ENCODE measurements at regions not wholly inside any gene's neighbourhood (a gene's known extent, or its start where the extent isn't known, plus 50 kb on each side); places are given as distances from the start of the nearest gene placed in this dataset.

DNA sequence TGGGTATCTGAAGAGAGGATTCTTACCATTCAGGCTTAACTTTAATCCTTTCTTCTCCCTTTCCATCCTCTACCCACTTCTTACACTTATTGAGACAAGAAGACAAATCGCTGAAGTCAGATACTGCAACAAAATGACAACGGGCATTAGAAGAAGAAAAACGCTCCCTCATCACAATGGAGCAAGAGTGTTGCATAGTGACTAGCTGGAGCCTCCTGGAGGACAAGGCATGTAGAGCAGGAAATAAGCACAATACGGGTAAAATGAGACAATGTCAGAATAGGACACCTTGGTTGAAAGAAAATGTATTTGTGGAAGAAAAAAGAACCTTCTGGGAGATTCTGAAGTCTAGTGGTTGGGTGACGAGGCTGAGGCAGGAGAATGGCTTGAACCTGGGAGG is 501.0 kb downstream of the RERGL start:
- H3K4me1 ChIP-seq (ENCODE audit: control insufficient read depth in 2 of 2, insufficient read depth in 2 of 2, low read length in 2 of 2), result no peaks in the 10 kb centered on the region
- H3K79me2 ChIP-seq (ENCODE audit: control insufficient read depth, insufficient read depth, low read length), result no peaks in the 10 kb centered on the region
- H3K27me3 ChIP-seq (replicated peaks in 1 of 4; ENCODE audit: control extremely low read depth in 1 of 4, control insufficient read depth in 3 of 4, insufficient read depth in 4 of 4, low read length in 3 of 4), result no peaks in the 10 kb centered on the region
- no peaks in the 10 kb centered on the region for H3K36me3 ChIP-seq (replicated peaks in 1 of 2; ENCODE audit: control extremely low read depth in 1 of 2, control insufficient read depth in 1 of 2, extremely low read depth in 1 of 2, insufficient read depth in 2 of 2, low read length in 1 of 2)
- ChIA-PET CTCF (no interaction called here), POLR2A (no interaction called here)
- DNase-seq (no peak), ATAC-seq (ENCODE audit: low read depth) (no peak)
- no peaks in the 10 kb centered on the region for H4K20me1 ChIP-seq (ENCODE audit: control insufficient read depth, insufficient read depth, low read length, poor library complexity, severe bottlenecking)
- Mint-ChIP-seq H3K4me1 (no peaks in the 10 kb centered on the region), H3K27me3 (no peaks in the 10 kb centered on the region), H3K27ac (no peak overlapping the region), H3K4me3 (no peak overlapping the region), H3K9me3 (ENCODE audit: insufficient read depth) (peaks cover 3% of the 10 kb centered on the region)
- no peak for TF ChIP-seq EZH2 (IDR thresholded peaks at IDR 0.05; ENCODE audit: borderline replicate concordance, insufficient read depth, low read depth, low read length, poor library complexity, severe bottlenecking)
- TF ChIP-seq, protein P1, sequence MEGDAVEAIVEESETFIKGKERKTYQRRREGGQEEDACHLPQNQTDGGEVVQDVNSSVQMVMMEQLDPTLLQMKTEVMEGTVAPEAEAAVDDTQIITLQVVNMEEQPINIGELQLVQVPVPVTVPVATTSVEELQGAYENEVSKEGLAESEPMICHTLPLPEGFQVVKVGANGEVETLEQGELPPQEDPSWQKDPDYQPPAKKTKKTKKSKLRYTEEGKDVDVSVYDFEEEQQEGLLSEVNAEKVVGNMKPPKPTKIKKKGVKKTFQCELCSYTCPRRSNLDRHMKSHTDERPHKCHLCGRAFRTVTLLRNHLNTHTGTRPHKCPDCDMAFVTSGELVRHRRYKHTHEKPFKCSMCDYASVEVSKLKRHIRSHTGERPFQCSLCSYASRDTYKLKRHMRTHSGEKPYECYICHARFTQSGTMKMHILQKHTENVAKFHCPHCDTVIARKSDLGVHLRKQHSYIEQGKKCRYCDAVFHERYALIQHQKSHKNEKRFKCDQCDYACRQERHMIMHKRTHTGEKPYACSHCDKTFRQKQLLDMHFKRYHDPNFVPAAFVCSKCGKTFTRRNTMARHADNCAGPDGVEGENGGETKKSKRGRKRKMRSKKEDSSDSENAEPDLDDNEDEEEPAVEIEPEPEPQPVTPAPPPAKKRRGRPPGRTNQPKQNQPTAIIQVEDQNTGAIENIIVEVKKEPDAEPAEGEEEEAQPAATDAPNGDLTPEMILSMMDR (IDR thresholded peaks at IDR 0.05), result no peak
- intact Hi-C loops (cut with micrococcal nuclease), result no loop called here
- no peak overlapping the region for H2AFZ ChIP-seq (ENCODE audit: insufficient read depth, low read depth, low read length, poor library complexity, severe bottlenecking)
- WGBS (ENCODE audit: insufficient coverage), result 77% methylated on average over 1 of the region's 5 CpGs
- no peak overlapping the region for H3K4me2 ChIP-seq (replicated peaks; ENCODE audit: low read depth, low read length, poor library complexity, severe bottlenecking)
- no peak overlapping the region for H3K4me3 ChIP-seq (ENCODE audit: control extremely low read depth in 1 of 5, extremely low read depth in 1 of 5, insufficient read depth in 1 of 5, low read depth in 2 of 5, low read length in 4 of 5)
- H3K27ac ChIP-seq (ENCODE audit: low read length in 2 of 2), result no peak overlapping the region
- H3K9ac ChIP-seq (ENCODE audit: low read length), result no peak overlapping the region
- no peaks in the 10 kb centered on the region for H3K9me3 ChIP-seq (ENCODE audit: control extremely low read depth in 1 of 3, control insufficient read depth in 2 of 3, insufficient read depth in 1 of 3, low read length in 2 of 3)

DNA sequence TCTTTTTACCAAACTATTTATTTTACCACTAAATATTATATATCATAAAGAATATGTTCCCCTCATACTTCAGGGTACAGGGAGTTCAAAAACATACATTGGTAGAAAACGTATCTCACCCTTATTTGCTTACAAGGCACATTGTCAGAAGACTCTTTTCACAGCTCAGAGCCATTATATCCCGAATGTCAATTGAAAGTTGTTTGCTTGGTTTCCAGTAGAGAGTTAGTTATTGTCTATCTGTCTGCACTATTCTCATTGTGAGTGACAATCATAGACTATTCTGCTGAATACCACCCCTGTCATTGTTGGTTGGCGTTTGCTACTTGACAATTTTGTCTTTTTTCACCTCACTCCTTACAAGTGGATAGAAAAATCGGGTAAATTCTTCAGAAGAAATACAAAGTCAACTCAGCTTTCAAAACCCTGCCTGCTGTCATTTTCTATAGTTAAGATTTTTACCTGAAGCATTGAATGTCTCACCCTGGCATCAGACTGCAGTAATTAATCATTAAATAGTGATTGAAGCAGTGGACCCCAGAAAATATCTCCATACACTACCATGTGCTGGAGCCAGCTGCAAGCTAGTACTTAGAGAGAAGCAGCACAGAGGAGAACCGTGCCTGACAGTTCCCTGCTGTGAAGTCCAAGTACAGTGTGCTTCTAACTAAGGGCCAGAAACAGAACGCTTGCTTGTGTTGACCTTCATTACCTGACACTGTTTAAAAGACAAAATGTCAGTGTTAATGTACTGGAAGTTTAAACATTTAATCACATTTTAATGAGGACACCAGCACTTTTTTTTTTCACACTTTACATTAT is 510.6 kb downstream of the RERGL start:
- DNase-seq (no peak), ATAC-seq (ENCODE audit: low read depth) (no peak)
- H4K20me1 ChIP-seq (ENCODE audit: control insufficient read depth, insufficient read depth, low read length, poor library complexity, severe bottlenecking), result no peaks in the 10 kb centered on the region
- Mint-ChIP-seq H3K4me1 (no peaks in the 10 kb centered on the region), H3K4me3 (no peak overlapping the region), H3K9me3 (ENCODE audit: insufficient read depth) (no peaks in the 10 kb centered on the region), H3K27ac (no peak overlapping the region), H3K27me3 (no peaks in the 10 kb centered on the region)
- POLR2A ChIA-PET, result no interaction called here
- WGBS (ENCODE audit: insufficient coverage), result 89% methylated on average over 2 of the region's 6 CpGs
- no peak overlapping the region for H3K4me3 ChIP-seq (ENCODE audit: control extremely low read depth in 1 of 5, extremely low read depth in 1 of 5, insufficient read depth in 1 of 5, low read depth in 2 of 5, low read length in 4 of 5)
- TF ChIP-seq, protein P1 (IDR thresholded peaks at IDR 0.05), result no peak
- no peak for TF ChIP-seq EZH2 (IDR thresholded peaks at IDR 0.05; ENCODE audit: borderline replicate concordance, insufficient read depth, low read depth, low read length, poor library complexity, severe bottlenecking)
- H3K9ac ChIP-seq (ENCODE audit: low read length), result no peak overlapping the region
- no peak overlapping the region for H3K4me2 ChIP-seq (replicated peaks; ENCODE audit: low read depth, low read length, poor library complexity, severe bottlenecking)
- peaks cover 0 to 1% (median 0%) of the 10 kb centered on the region in 3 donors for H3K9me3 ChIP-seq (ENCODE audit: control extremely low read depth in 1 of 3, control insufficient read depth in 2 of 3, insufficient read depth in 1 of 3, low read length in 2 of 3)
- H3K4me1 ChIP-seq (ENCODE audit: control insufficient read depth in 2 of 2, insufficient read depth in 2 of 2, low read length in 2 of 2), result no peaks in the 10 kb centered on the region
- no peaks in the 10 kb centered on the region for H3K27me3 ChIP-seq (replicated peaks in 1 of 4; ENCODE audit: control extremely low read depth in 1 of 4, control insufficient read depth in 3 of 4, insufficient read depth in 4 of 4, low read length in 3 of 4)
- intact Hi-C loops (cut with micrococcal nuclease), result no loop called here
- no peaks in the 10 kb centered on the region for H3K79me2 ChIP-seq (ENCODE audit: control insufficient read depth, insufficient read depth, low read length)
- H3K36me3 ChIP-seq (replicated peaks in 1 of 2; ENCODE audit: control extremely low read depth in 1 of 2, control insufficient read depth in 1 of 2, extremely low read depth in 1 of 2, insufficient read depth in 2 of 2, low read length in 1 of 2), result no peaks in the 10 kb centered on the region
- H3K27ac ChIP-seq (ENCODE audit: low read length in 2 of 2), result no peak overlapping the region
- H2AFZ ChIP-seq (ENCODE audit: insufficient read depth, low read depth, low read length, poor library complexity, severe bottlenecking), result no peak overlapping the region
- CTCF ChIA-PET, result no interaction called here

Data from B cell (primary cell).